ENCODE measurements at regions not wholly inside any gene's neighbourhood (a gene's known extent, or its start where the extent isn't known, plus 50 kb on each side); places are given as distances from the start of the nearest gene placed in this dataset.

DNA sequence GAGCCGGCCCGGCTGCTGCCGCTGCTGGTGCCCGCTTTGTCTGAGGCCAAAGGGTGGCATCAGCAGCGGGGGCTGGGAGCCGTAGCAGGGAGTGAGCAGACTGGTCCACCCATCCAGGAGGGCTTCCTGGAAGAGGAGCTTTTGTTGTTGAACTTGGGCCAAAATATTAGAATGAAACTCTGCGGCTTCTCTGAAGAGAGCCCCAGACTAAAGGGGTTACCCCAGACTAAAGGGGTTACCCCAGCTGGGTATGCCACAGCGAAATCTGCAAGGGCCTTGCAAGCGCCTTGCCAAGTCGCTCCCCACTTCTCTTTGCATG is 154.7 kb upstream of the ZMIZ1 start:
- H3K4me3 ChIP-seq (ENCODE audit: low read depth, low read length, poor library complexity, severe bottlenecking): no peak overlapping the region
- H3K36me3 ChIP-seq (ENCODE audit: insufficient read depth, low read length): no peaks in the 10 kb centered on the region
- H3K4me2 ChIP-seq (ENCODE audit: low read length): peak overlapping the region; percentile 19; the same call in 1 of the 2 replicates
- H4K20me1 ChIP-seq (ENCODE audit: insufficient read depth, low read length): no peaks in the 10 kb centered on the region
- no peaks in the 10 kb centered on the region for H3F3A ChIP-seq (ENCODE audit: insufficient read depth, low read length)
- H2AFZ ChIP-seq (ENCODE audit: low read length): no peak overlapping the region
- no peak overlapping the region for H3K9ac ChIP-seq (ENCODE audit: low read length)
- no peak for TF ChIP-seq EZH2 (IDR thresholded peaks at IDR 0.05; ENCODE audit: borderline replicate concordance, low read length)
- TF ChIP-seq, protein P1, sequence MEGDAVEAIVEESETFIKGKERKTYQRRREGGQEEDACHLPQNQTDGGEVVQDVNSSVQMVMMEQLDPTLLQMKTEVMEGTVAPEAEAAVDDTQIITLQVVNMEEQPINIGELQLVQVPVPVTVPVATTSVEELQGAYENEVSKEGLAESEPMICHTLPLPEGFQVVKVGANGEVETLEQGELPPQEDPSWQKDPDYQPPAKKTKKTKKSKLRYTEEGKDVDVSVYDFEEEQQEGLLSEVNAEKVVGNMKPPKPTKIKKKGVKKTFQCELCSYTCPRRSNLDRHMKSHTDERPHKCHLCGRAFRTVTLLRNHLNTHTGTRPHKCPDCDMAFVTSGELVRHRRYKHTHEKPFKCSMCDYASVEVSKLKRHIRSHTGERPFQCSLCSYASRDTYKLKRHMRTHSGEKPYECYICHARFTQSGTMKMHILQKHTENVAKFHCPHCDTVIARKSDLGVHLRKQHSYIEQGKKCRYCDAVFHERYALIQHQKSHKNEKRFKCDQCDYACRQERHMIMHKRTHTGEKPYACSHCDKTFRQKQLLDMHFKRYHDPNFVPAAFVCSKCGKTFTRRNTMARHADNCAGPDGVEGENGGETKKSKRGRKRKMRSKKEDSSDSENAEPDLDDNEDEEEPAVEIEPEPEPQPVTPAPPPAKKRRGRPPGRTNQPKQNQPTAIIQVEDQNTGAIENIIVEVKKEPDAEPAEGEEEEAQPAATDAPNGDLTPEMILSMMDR (IDR thresholded peaks at IDR 0.05; ENCODE audit: low read length): no peak
- H3K9me3 ChIP-seq (ENCODE audit: low read length): no peaks in the 10 kb centered on the region
- no peaks in the 10 kb centered on the region for H3K27me3 ChIP-seq (ENCODE audit: insufficient read depth, low read length)
- no peak overlapping the region for H3K27ac ChIP-seq (ENCODE audit: low read depth, low read length, poor library complexity, severe bottlenecking)
- H3K4me1 ChIP-seq (ENCODE audit: insufficient read depth, low read length, severe bottlenecking): peaks cover 14% of the 10 kb centered on the region
- no peaks in the 10 kb centered on the region for H3K9me2 ChIP-seq (ENCODE audit: low read depth, low read length)
- H3K79me2 ChIP-seq (ENCODE audit: insufficient read depth, low read length): no peaks in the 10 kb centered on the region

DNA sequence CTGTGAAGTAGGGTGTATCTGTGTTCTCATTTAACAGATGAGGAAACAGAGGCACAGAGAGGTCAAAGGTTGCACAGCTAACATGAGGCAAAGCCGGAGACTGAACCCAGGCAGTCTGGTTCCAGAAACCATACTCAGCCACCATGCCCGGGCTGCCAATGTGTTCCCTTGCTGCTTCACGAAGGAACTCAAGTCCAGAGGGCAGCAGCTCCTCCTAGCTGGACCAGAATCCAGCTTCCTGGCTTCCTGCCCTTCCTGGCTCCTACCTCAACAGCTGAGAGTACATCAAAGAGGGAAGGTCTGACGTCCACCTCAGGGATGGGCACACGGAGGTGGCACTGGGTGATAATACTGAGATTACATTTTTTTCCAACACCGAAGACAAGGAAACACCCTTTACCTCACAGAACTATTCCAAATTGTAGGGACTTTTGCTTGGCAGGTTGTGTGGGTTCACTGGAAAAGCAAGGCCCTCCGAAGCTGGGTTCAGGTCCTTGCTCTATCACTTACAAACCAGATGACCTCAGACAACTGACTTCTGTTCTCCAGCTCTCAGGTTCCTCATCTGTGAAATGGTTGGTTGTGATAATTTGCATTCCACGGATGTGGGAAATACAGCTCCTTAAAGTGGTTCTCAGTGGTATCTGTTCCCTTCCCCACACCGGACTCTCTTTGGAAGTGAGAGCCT is 154.1 kb upstream of the ZMIZ1 start:
- no peaks in the 10 kb centered on the region for H3K9me3 ChIP-seq (ENCODE audit: low read length)
- H3K27ac ChIP-seq (ENCODE audit: low read depth, low read length, poor library complexity, severe bottlenecking): no peak overlapping the region
- H2AFZ ChIP-seq (ENCODE audit: low read length): no peak overlapping the region
- no peaks in the 10 kb centered on the region for H3K27me3 ChIP-seq (ENCODE audit: insufficient read depth, low read length)
- no peaks in the 10 kb centered on the region for H3K79me2 ChIP-seq (ENCODE audit: insufficient read depth, low read length)
- H3K9me2 ChIP-seq (ENCODE audit: low read depth, low read length): no peaks in the 10 kb centered on the region
- TF ChIP-seq, protein P1 (IDR thresholded peaks at IDR 0.05; ENCODE audit: low read length): no peak
- TF ChIP-seq EZH2 (IDR thresholded peaks at IDR 0.05; ENCODE audit: borderline replicate concordance, low read length): no peak
- H3F3A ChIP-seq (ENCODE audit: insufficient read depth, low read length): no peaks in the 10 kb centered on the region
- no peak overlapping the region for H3K4me3 ChIP-seq (ENCODE audit: low read depth, low read length, poor library complexity, severe bottlenecking)
- no peaks in the 10 kb centered on the region for H4K20me1 ChIP-seq (ENCODE audit: insufficient read depth, low read length)
- H3K4me2 ChIP-seq (ENCODE audit: low read length): no peak overlapping the region
- no peaks in the 10 kb centered on the region for H3K36me3 ChIP-seq (ENCODE audit: insufficient read depth, low read length)
- peaks cover 14% of the 10 kb centered on the region for H3K4me1 ChIP-seq (ENCODE audit: insufficient read depth, low read length, severe bottlenecking)
- H3K9ac ChIP-seq (ENCODE audit: low read length): no peak overlapping the region

GRCh38 chr10:78915190-78915518 is 153.6 kb upstream of the ZMIZ1 start:
- Histone ChIP-seq H2AFZ (ENCODE audit: low read length) (no peak overlapping the region), H3K36me3 (ENCODE audit: insufficient read depth, low read length) (no peaks in the 10 kb centered on the region), H3K4me3 (ENCODE audit: low read depth, low read length, poor library complexity, severe bottlenecking) (no peak overlapping the region), H3K4me1 (ENCODE audit: insufficient read depth, low read length, severe bottlenecking) (peaks cover 14% of the 10 kb centered on the region), H3K9me3 (ENCODE audit: low read length) (no peaks in the 10 kb centered on the region), H4K20me1 (ENCODE audit: insufficient read depth, low read length) (no peaks in the 10 kb centered on the region), H3K4me2 (ENCODE audit: low read length) (no peak overlapping the region), H3K79me2 (ENCODE audit: insufficient read depth, low read length) (no peaks in the 10 kb centered on the region), H3K27ac (ENCODE audit: low read depth, low read length, poor library complexity, severe bottlenecking) (no peak overlapping the region), H3K9ac (ENCODE audit: low read length) (no peak overlapping the region), H3K9me2 (ENCODE audit: low read depth, low read length) (no peaks in the 10 kb centered on the region), H3K27me3 (ENCODE audit: insufficient read depth, low read length) (no peaks in the 10 kb centered on the region), H3F3A (ENCODE audit: insufficient read depth, low read length) (no peaks in the 10 kb centered on the region)
- TF ChIP-seq, protein P1 (IDR thresholded peaks at IDR 0.05; ENCODE audit: low read length): no peak
- TF ChIP-seq EZH2 (IDR thresholded peaks at IDR 0.05; ENCODE audit: borderline replicate concordance, low read length): no peak
